IMR-90 (cell line): ENCODE measurements at regions not wholly inside any gene's neighbourhood (a gene's known extent, or its start where the extent isn't known, plus 50 kb on each side); places are given as distances from the start of the nearest gene placed in this dataset.

Experiments used
- ATAC-seq: fragments of 200-7000 bp; cut with Tn5 transposase; 2 replicates; pipeline ENCODE4 v1.9.1; 2020; ENCODE audit warnings: low read depth, mild to moderate bottlenecking, moderate library complexity
- BruUV-seq: library from RNA; stranded (reverse); fragments of 400-500 nt; replicated peaks from 2 replicates; lab custom pipeline; 2021; lab: Mats Ljungman, UMichigan
- CTCF ChIA-PET: fragments of 300-600 bp; formaldehyde crosslinking; extraction: SDS; loops from one replicate; lab custom pipeline; 2021; ENCODE audit warnings: antibody characterized with exemption; lab: Yijun Ruan, JAX
- POLR2A ChIA-PET: fragments of 300-600 bp; sonication (Branson Sonifier 250); formaldehyde crosslinking; loops from one replicate; lab custom pipeline; 2022; ENCODE audit warnings: antibody characterized with exemption; ENCODE audit not compliant: unreplicated experiment; lab: Charles Lee
- DNase-seq: peaks from one replicate; pipeline ENCODE4 v3.0.0; 2013
- H2AFZ ChIP-seq: replicated peaks from 2 replicates; pipeline ENCODE3; 2013; ENCODE audit warnings: low read length, mild to moderate bottlenecking; ENCODE audit not compliant: poor library complexity
- H2AK5ac ChIP-seq: 2 replicates; pipeline ENCODE4 v1.6.1; 2013; ENCODE audit warnings: low read depth, low read length, inconsistent platforms
- H2AK9ac ChIP-seq: replicated peaks from 2 replicates; pipeline ENCODE3; 2013; ENCODE audit warnings: mild to moderate bottlenecking, low read depth, low read length, moderate library complexity; ENCODE audit not compliant: poor library complexity
- H2BK120ac ChIP-seq: 2 replicates; pipeline ENCODE4 v1.6.1; 2013; ENCODE audit warnings: low read depth, low read length, inconsistent platforms
- H2BK15ac ChIP-seq: 3 replicates; pipeline ENCODE4 v1.6.1; 2013; ENCODE audit warnings: low read depth, low read length, inconsistent platforms
- H2BK20ac ChIP-seq: 2 replicates; pipeline ENCODE4 v1.6.1; 2013; ENCODE audit warnings: low read depth, mild to moderate bottlenecking, inconsistent platforms, low read length, moderate library complexity
- H2BK5ac ChIP-seq: 2 replicates; pipeline ENCODE4 v1.6.1; 2013; ENCODE audit warnings: mild to moderate bottlenecking, low read depth, low read length, inconsistent platforms; ENCODE audit not compliant: poor library complexity, severe bottlenecking
- H3K14ac ChIP-seq: replicated peaks from 2 replicates; pipeline ENCODE4 v1.6.1; 2013; ENCODE audit warnings: low read depth, low read length, inconsistent platforms
- H3K18ac ChIP-seq: 2 replicates; pipeline ENCODE4 v1.6.1; 2013; ENCODE audit warnings: low read depth, low read length, control low read depth
- H3K23ac ChIP-seq: 2 replicates; pipeline ENCODE4 v1.6.1; 2013; ENCODE audit warnings: low read depth, low read length, inconsistent platforms
- H3K27ac ChIP-seq: 2 replicates; pipeline ENCODE4 v1.5.1; 2013; ENCODE audit warnings: mild to moderate bottlenecking, control low read depth, low read length; ENCODE audit not compliant: insufficient read depth
- H3K27me3 ChIP-seq: 2 replicates; pipeline ENCODE4 v1.6.1; 2013; ENCODE audit warnings: low read length; ENCODE audit not compliant: control insufficient read depth, insufficient read depth
- H3K36me3 ChIP-seq: 2 replicates; pipeline ENCODE4 v1.6.1; 2013; ENCODE audit warnings: low read length, mixed read lengths; ENCODE audit not compliant: control insufficient read depth, insufficient read depth
- H3K4ac ChIP-seq: 2 replicates; pipeline ENCODE4 v1.6.1; 2013; ENCODE audit warnings: low read depth, low read length, inconsistent platforms
- H3K4me1 ChIP-seq: 2 replicates; pipeline ENCODE4 v1.6.1; 2013; ENCODE audit warnings: low read length, mixed read lengths; ENCODE audit not compliant: control insufficient read depth, insufficient read depth
- H3K4me2 ChIP-seq: 2 replicates; pipeline ENCODE4 v1.6.1; 2013; ENCODE audit warnings: low read depth, mild to moderate bottlenecking, control low read depth, low read length, moderate library complexity
- H3K4me3 ChIP-seq: 2 replicates; pipeline ENCODE4 v1.5.1; 2013; ENCODE audit warnings: low read depth, mild to moderate bottlenecking, control low read depth, low read length, moderate library complexity; ENCODE audit not compliant: insufficient read depth
- H3K56ac ChIP-seq: 2 replicates; pipeline ENCODE4 v1.6.1; 2013; ENCODE audit warnings: low read length, inconsistent platforms; ENCODE audit not compliant: insufficient read depth; ENCODE audit errors: extremely low read depth
- H3K79me1 ChIP-seq, 2 experiments: 2 replicates each; pipeline ENCODE4 v1.6.1; 2013; ENCODE audit warnings: low read length in 2 of 2, inconsistent platforms in 1 of 2, low read depth in 1 of 2
- H3K9ac ChIP-seq: 2 replicates; pipeline ENCODE4 v1.6.1; 2013; ENCODE audit warnings: low read depth, low read length, control low read depth
- H3K9me1 ChIP-seq: 2 replicates; pipeline ENCODE4 v1.6.1; 2013; ENCODE audit warnings: low read length, inconsistent platforms; ENCODE audit not compliant: insufficient read depth
- H3K9me3 ChIP-seq: 2 replicates; pipeline ENCODE4 v1.6.1; 2013; ENCODE audit warnings: low read length; ENCODE audit not compliant: control insufficient read depth, insufficient read depth
- H4K20me1 ChIP-seq: 2 replicates; pipeline ENCODE4 v1.6.1; 2013; ENCODE audit warnings: low read length, inconsistent platforms; ENCODE audit not compliant: insufficient read depth
- H4K5ac ChIP-seq: 2 replicates; pipeline ENCODE4 v1.6.1; 2013; ENCODE audit warnings: mild to moderate bottlenecking, low read depth, low read length, control low read depth
- H4K8ac ChIP-seq, 2 experiments: 2 replicates each; pipeline ENCODE4 v1.6.1; 2013; ENCODE audit warnings: low read depth in 2 of 2, low read length in 2 of 2, control low read depth in 1 of 2, inconsistent platforms in 1 of 2
- H4K91ac ChIP-seq: 2 replicates; pipeline ENCODE4 v1.6.1; 2013; ENCODE audit warnings: low read depth, low read length, inconsistent platforms; ENCODE audit not compliant: insufficient read depth
- MAFK ChIP-seq: IDR thresholded peaks from 2 replicates; pipeline ENCODE4 v1.6.1; 2012; ENCODE audit warnings: low read depth, low read length, improper control_type of control experiment
- NFE2L2 ChIP-seq: fragments of 150-350 bp; IDR thresholded peaks from 2 replicates; pipeline ENCODE4 v1.6.1; 2016; ENCODE audit warnings: low read depth, mild to moderate bottlenecking, low read length
- POLR2A ChIP-seq: IDR thresholded peaks from 2 replicates; pipeline ENCODE4 v1.6.1; 2012; ENCODE audit warnings: mild to moderate bottlenecking, low read depth, low read length
- RAD21 ChIP-seq: IDR thresholded peaks from 2 replicates; pipeline ENCODE4 v1.6.1; 2012; ENCODE audit warnings: low read length, improper control_type of control experiment
- RCOR1 ChIP-seq: IDR thresholded peaks from 2 replicates; pipeline ENCODE4 v1.6.1; 2012; ENCODE audit warnings: mild to moderate bottlenecking, low read length, improper control_type of control experiment; ENCODE audit not compliant: insufficient replicate concordance
- RFX5 ChIP-seq: IDR thresholded peaks from 2 replicates; pipeline ENCODE4 v1.8.0; 2012; ENCODE audit warnings: low read depth, mild to moderate bottlenecking, low read length, moderate library complexity
- WGBS, 2 experiments: methylation state at CpG; one replicate each; pipeline versions ENCODE4 v1.1.5 to v1.1.7; 2013; ENCODE audit warnings: missing lambda C conversion rate in 2 of 2; ENCODE audit not compliant: insufficient read length in 1 of 2; ENCODE audit errors: extremely low coverage in 2 of 2; 5-methylcytosine and 5-hydroxymethylcytosine counted together
- dilution Hi-C: fragments of 300-500 bp; cut with HindIII; formaldehyde crosslinking; loops from one replicate; pipeline ENCODE4 v1.14.3; 2018; ENCODE audit warnings: low sequenced_read_pairs; ENCODE audit not compliant: unreplicated experiment
- in situ Hi-C: fragments of 300-500 bp; cut with MboI; formaldehyde crosslinking; loops from 3 replicates; pipeline ENCODE4 v1.14.3; 2019; ENCODE audit warnings: low sequenced_read_pairs, inconsistent platforms, mixed read lengths
- intact Hi-C: fragments of 100-400 bp; cut with micrococcal nuclease; formaldehyde crosslinking; loops from 2 replicates; pipeline ENCODE4 v1.10.0; 2022
- TF ChIP-seq, protein P1 (sequence below): fragments of 150-350 bp; IDR thresholded peaks from 2 replicates; pipeline ENCODE4 v1.6.1; 2016; ENCODE audit warnings: low read depth, mild to moderate bottlenecking, low read length, moderate library complexity, borderline replicate concordance
- TF ChIP-seq, protein P2 (sequence below): fragments of 150-350 bp; IDR thresholded peaks from 2 replicates; pipeline ENCODE4 v1.6.1; 2017; ENCODE audit warnings: mild to moderate bottlenecking, antibody characterized with exemption, low read length, low read depth

DNA sequence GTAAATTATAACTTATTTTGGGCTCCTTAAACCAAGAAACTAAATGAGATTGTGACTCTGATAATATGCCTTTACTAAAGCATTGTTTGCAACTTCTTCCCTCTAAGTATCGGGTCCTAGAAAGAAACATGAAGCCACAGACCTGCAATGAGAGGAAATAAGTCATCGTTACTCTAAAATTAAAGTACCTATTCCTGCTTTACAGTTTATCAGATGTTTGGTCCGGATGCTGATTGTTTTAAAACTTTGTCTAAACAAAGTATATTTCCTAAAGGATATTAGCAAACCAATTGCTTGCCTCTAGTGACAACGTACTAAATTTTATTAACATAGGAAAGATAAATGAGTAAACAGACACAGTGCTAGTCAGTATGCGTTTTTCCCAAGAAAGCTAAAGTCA, 216.8 kb downstream of the GJA1 start:
- ChIA-PET CTCF (interaction anchor here (1.2 kb wide), 1 partner anchor 214 kb away, joined by 3 read pairs; no protein-coding TSS in a partner anchor), POLR2A (no interaction called here)
- H3K79me1 ChIP-seq = no peaks in the 10 kb centered on the region
- intact Hi-C loops (loop anchor here (2.0 kb wide), 2 partner anchors 15 to 215 kb away; no protein-coding TSS in a partner anchor), in situ Hi-C loops (no loop called here), dilution Hi-C loops (no loop called here)
- H3K9ac ChIP-seq = no peak overlapping the region
- ATAC-seq (no peak), DNase-seq (no peak)
- no peak overlapping the region for H3K27ac ChIP-seq
- no peak overlapping the region for H3K4ac ChIP-seq
- no CpG with 5 or more reads among the region's 5 CpGs for WGBS, 2 experiments
- H4K20me1 ChIP-seq = no peaks in the 10 kb centered on the region
- peak overlapping the region; percentile 19; the same call in 1 of the 2 replicates for H3K4me2 ChIP-seq
- H2BK15ac ChIP-seq = 0 out of 3 replicates have a peak overlapping the region, but pooled peaks have one; percentile 0
- BruUV-seq = no TSS peak
- no peak overlapping the region for H3K4me3 ChIP-seq
- no peaks in the 10 kb centered on the region for H3K36me3 ChIP-seq
- peak overlapping the region; percentile 31; the same call in 1 of the 2 replicates for H3K14ac ChIP-seq
- no peak overlapping the region for H2AK5ac ChIP-seq
- no peaks in the 10 kb centered on the region for H3K27me3 ChIP-seq
- TF ChIP-seq, protein P1, sequence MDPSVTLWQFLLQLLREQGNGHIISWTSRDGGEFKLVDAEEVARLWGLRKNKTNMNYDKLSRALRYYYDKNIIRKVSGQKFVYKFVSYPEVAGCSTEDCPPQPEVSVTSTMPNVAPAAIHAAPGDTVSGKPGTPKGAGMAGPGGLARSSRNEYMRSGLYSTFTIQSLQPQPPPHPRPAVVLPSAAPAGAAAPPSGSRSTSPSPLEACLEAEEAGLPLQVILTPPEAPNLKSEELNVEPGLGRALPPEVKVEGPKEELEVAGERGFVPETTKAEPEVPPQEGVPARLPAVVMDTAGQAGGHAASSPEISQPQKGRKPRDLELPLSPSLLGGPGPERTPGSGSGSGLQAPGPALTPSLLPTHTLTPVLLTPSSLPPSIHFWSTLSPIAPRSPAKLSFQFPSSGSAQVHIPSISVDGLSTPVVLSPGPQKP = no peak
- no peak for TF ChIP-seq RAD21
- TF ChIP-seq, protein P2, sequence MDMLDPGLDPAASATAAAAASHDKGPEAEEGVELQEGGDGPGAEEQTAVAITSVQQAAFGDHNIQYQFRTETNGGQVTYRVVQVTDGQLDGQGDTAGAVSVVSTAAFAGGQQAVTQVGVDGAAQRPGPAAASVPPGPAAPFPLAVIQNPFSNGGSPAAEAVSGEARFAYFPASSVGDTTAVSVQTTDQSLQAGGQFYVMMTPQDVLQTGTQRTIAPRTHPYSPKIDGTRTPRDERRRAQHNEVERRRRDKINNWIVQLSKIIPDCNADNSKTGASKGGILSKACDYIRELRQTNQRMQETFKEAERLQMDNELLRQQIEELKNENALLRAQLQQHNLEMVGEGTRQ = no peak
- no peak for TF ChIP-seq POLR2A
- TF ChIP-seq NFE2L2 = no peak
- no peak for TF ChIP-seq RCOR1
- TF ChIP-seq MAFK = no peak
- TF ChIP-seq RFX5 = no peak
- peaks cover 9% of the 10 kb centered on the region for H3K9me1 ChIP-seq
- peak overlapping the region in 1 of 2 experiments; percentile 8; a peak in 1 of 4 replicates for H4K8ac ChIP-seq
- peak overlapping the region; percentile 58 for H2BK120ac ChIP-seq
- H3K56ac ChIP-seq = no peak overlapping the region
- peaks cover 6% of the 10 kb centered on the region for H3K4me1 ChIP-seq
- peak overlapping the region; percentile 62 for H2BK5ac ChIP-seq
- no peak overlapping the region; the same call in 1 of the 2 replicates for H3K23ac ChIP-seq
- peak overlapping the region; percentile 24; the same call in 1 of the 2 replicates for H3K18ac ChIP-seq
- H2BK20ac ChIP-seq = peak overlapping the region; percentile 32; the same call in 1 of the 2 replicates
- no peaks in the 10 kb centered on the region for H3K9me3 ChIP-seq
- no peak overlapping the region for H2AFZ ChIP-seq
- H2AK9ac ChIP-seq = no peak overlapping the region
- H4K5ac ChIP-seq = no peak overlapping the region
- H4K91ac ChIP-seq = no peak overlapping the region
